H9 (cell line): ENCODE measurements at regions not wholly inside any gene's neighbourhood (a gene's known extent, or its start where the extent isn't known, plus 50 kb on each side); places are given as distances from the start of the nearest gene placed in this dataset.

Experiments used
- DNase-seq: peaks from one replicate; pipeline ENCODE4 v3.0.0-alpha.2; 2017
- H2AFZ ChIP-seq: one replicate; pipeline ENCODE4 v1.6.1; 2013; ENCODE audit warnings: mild to moderate bottlenecking, low read length, control low read depth, moderate library complexity
- H2AK5ac ChIP-seq: 2 replicates; pipeline ENCODE4 v1.6.1; 2013; ENCODE audit warnings: low read length, control low read depth, mixed read lengths; ENCODE audit not compliant: insufficient read length
- H2BK120ac ChIP-seq: one replicate; pipeline ENCODE4 v1.6.1; 2013; ENCODE audit warnings: low read depth, mild to moderate bottlenecking, low read length, control low read depth, inconsistent platforms; ENCODE audit not compliant: poor library complexity, severe bottlenecking
- H2BK12ac ChIP-seq: 2 replicates; pipeline ENCODE4 v1.6.1; 2013; ENCODE audit warnings: low read length, control low read depth, mixed read lengths, low read depth; ENCODE audit not compliant: insufficient read length
- H2BK15ac ChIP-seq: 2 replicates; pipeline ENCODE4 v1.6.1; 2013; ENCODE audit warnings: low read depth, low read length, control low read depth
- H2BK20ac ChIP-seq: one replicate; pipeline ENCODE4 v1.6.1; 2013; ENCODE audit warnings: low read depth, mild to moderate bottlenecking, low read length, control low read depth, inconsistent platforms; ENCODE audit not compliant: poor library complexity, severe bottlenecking
- H2BK5ac ChIP-seq: 2 replicates; pipeline ENCODE4 v1.6.1; 2013; ENCODE audit warnings: low read length, control low read depth, mixed read lengths; ENCODE audit not compliant: insufficient read length
- H3K14ac ChIP-seq: 2 replicates; pipeline ENCODE4 v1.6.1; 2013; ENCODE audit warnings: low read length, control low read depth; ENCODE audit not compliant: insufficient read depth
- H3K18ac ChIP-seq: 2 replicates; pipeline ENCODE4 v1.6.1; 2013; ENCODE audit warnings: low read depth, mild to moderate bottlenecking, mixed read lengths, low read length, control low read depth; ENCODE audit not compliant: insufficient read length
- H3K23ac ChIP-seq: 2 replicates; pipeline ENCODE4 v1.6.1; 2013; ENCODE audit warnings: low read length, control low read depth, mixed read lengths, low read depth; ENCODE audit not compliant: insufficient read length
- H3K23me2 ChIP-seq: 2 replicates; pipeline ENCODE4 v1.6.1; 2013; ENCODE audit warnings: low read depth, mild to moderate bottlenecking, mixed read lengths, low read length, control low read depth; ENCODE audit not compliant: insufficient read length, poor library complexity, severe bottlenecking
- H3K27ac ChIP-seq: 2 replicates; pipeline ENCODE4 v1.5.1; 2013; ENCODE audit warnings: low read length, control low read depth, mixed read lengths, low read depth; ENCODE audit not compliant: insufficient read length
- H3K27me3 ChIP-seq: 2 replicates; pipeline ENCODE4 v1.6.1; 2013; ENCODE audit warnings: low read length, control low read depth, inconsistent platforms; ENCODE audit not compliant: insufficient read depth
- H3K4ac ChIP-seq: 2 replicates; pipeline ENCODE4 v1.6.1; 2013; ENCODE audit warnings: low read depth, mild to moderate bottlenecking, control low read depth, inconsistent platforms, low read length, moderate library complexity
- H3K4me1 ChIP-seq: 2 replicates; pipeline ENCODE4 v1.6.1; 2013; ENCODE audit warnings: low read length, control low read depth, inconsistent platforms; ENCODE audit not compliant: insufficient read depth
- H3K4me2 ChIP-seq: 2 replicates; pipeline ENCODE4 v1.6.1; 2013; ENCODE audit warnings: low read length, control low read depth, mixed read lengths; ENCODE audit not compliant: insufficient read length, insufficient read depth
- H3K56ac ChIP-seq: 2 replicates; pipeline ENCODE4 v1.6.1; 2013; ENCODE audit warnings: low read depth, mild to moderate bottlenecking, mixed read lengths, low read length, control low read depth; ENCODE audit not compliant: insufficient read length
- H3K79me1 ChIP-seq: 2 replicates; pipeline ENCODE4 v1.6.1; 2013; ENCODE audit warnings: low read depth, mild to moderate bottlenecking, moderate library complexity, low read length, control low read depth, inconsistent platforms; ENCODE audit not compliant: insufficient read depth, poor library complexity, severe bottlenecking
- H3K79me2 ChIP-seq: 2 replicates; pipeline ENCODE4 v1.6.1; 2013; ENCODE audit warnings: low read length, control low read depth, inconsistent platforms; ENCODE audit not compliant: insufficient read depth
- H3K9ac ChIP-seq: 2 replicates; pipeline ENCODE4 v1.6.1; 2013; ENCODE audit warnings: low read length, control low read depth, mixed read lengths; ENCODE audit not compliant: insufficient read length; ENCODE audit errors: extremely low read depth
- H3K9me3 ChIP-seq: one replicate; pipeline ENCODE4 v1.6.1; 2013; ENCODE audit warnings: low read depth, low read length, inconsistent platforms; ENCODE audit not compliant: control insufficient read depth
- H3T11ph ChIP-seq: one replicate; pipeline ENCODE4 v1.6.1; 2013; ENCODE audit warnings: mild to moderate bottlenecking, low read length, control low read depth, inconsistent platforms
- H4K20me1 ChIP-seq: one replicate; pipeline ENCODE4 v1.6.1; 2013; ENCODE audit not compliant: control insufficient read depth, insufficient read length, insufficient read depth
- H4K5ac ChIP-seq: 2 replicates; pipeline ENCODE4 v1.6.1; 2013; ENCODE audit warnings: low read depth, mild to moderate bottlenecking, mixed read lengths, low read length, control low read depth; ENCODE audit not compliant: insufficient read length
- H4K8ac ChIP-seq: replicated peaks from 2 replicates; pipeline ENCODE4 v1.6.1; 2013; ENCODE audit warnings: low read length, control low read depth, mixed read lengths, low read depth; ENCODE audit not compliant: insufficient read length
- H4K91ac ChIP-seq: 2 replicates; pipeline ENCODE4 v1.6.1; 2013; ENCODE audit warnings: low read depth, mild to moderate bottlenecking, moderate library complexity, mixed read lengths, low read length, control low read depth; ENCODE audit not compliant: insufficient read length
- H3K27ac Mint-ChIP-seq, 3 experiments: 2 replicates in 2 of 3; 3 replicates in 1 of 3; pipeline ENCODE4 v1.8.0; 2020 to 2021; ENCODE audit warnings: mixed read lengths in 3 of 3, mild to moderate bottlenecking in 1 of 3, moderate library complexity in 1 of 3
- H3K27me3 Mint-ChIP-seq: 2 replicates; pipeline ENCODE4 v1.8.0; 2021; ENCODE audit warnings: low read depth, mild to moderate bottlenecking, moderate library complexity, mixed read lengths
- H3K36me3 Mint-ChIP-seq, 3 experiments: 2 replicates in 2 of 3; 3 replicates in 1 of 3; pipeline ENCODE4 v1.8.0; 2020 to 2021; ENCODE audit warnings: low read depth in 3 of 3, mixed read lengths in 3 of 3; ENCODE audit not compliant: insufficient read depth in 1 of 3
- H3K4me1 Mint-ChIP-seq, 2 experiments: 2 replicates each; pipeline ENCODE4 v1.8.0; 2020; ENCODE audit warnings: mixed read lengths in 2 of 2
- H3K4me3 Mint-ChIP-seq, 2 experiments: 2 replicates in 1 of 2; 3 replicates in 1 of 2; pipeline ENCODE4 v1.8.0; 2020 to 2021; ENCODE audit warnings: mild to moderate bottlenecking in 2 of 2, mixed read lengths in 2 of 2, moderate library complexity in 1 of 2
- H3K9me3 Mint-ChIP-seq, 2 experiments: 2 replicates in 1 of 2; 3 replicates in 1 of 2; pipeline ENCODE4 v1.8.0; 2020; ENCODE audit warnings: mild to moderate bottlenecking in 2 of 2, mixed read lengths in 2 of 2, moderate library complexity in 1 of 2
- WGBS: extraction: QIAGEN DNeasy Blood & Tissue Kit; methylation state at CpG from one replicate; pipeline ENCODE4 v1.1.7; 2013; ENCODE audit warnings: missing lambda C conversion rate, low lambda C conversion rate, mixed read lengths; ENCODE audit not compliant: insufficient read length; ENCODE audit errors: extremely low coverage; 5-methylcytosine and 5-hydroxymethylcytosine counted together
- TF ChIP-seq, protein P1 (sequence below): fragments of 200-600 bp; sonication (generic); conservative IDR thresholded peaks from 3 replicates; pipeline ENCODE4 v1.8.0; 2021; ENCODE audit warnings: antibody characterized with exemption, mild to moderate bottlenecking

DNA sequence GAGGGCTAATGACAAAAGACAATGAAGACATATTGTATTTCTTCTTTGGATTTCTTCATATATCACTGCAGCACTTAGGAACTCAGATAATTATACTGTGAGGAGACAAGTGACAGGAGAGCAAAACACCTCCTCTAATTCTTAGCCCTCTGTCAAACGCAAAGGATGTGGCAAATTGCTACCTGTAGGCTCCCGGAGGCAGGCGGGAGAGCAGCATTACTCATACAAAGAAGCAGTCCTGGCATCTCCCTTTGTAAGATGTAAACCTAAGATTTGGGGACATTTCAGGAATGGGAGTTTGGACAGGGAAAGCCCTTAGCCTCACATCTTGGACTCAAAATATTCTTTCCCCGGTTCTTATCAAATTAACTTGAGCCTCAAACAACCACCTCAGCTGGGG is 460.8 kb downstream of the SOX2 start:
- DNase-seq, result no peak
- Mint-ChIP-seq H3K9me3 (no peaks in the 10 kb centered on the region), H3K4me3 (no peak overlapping the region), H3K36me3 (no peaks in the 10 kb centered on the region), H3K4me1 (peaks cover 16% of the 10 kb centered on the region in 2 experiments), H3K27me3 (no peaks in the 10 kb centered on the region), H3K27ac (no peak overlapping the region)
- Histone ChIP-seq H2BK12ac (no peak overlapping the region), H2BK15ac (no peak overlapping the region), H3K79me1 (no peaks in the 10 kb centered on the region), H2AFZ (no peak overlapping the region), H4K91ac (no peak overlapping the region), H3K14ac (no peak overlapping the region), H4K8ac (no peak overlapping the region), H2BK5ac (no peak overlapping the region), H3K4me2 (no peak overlapping the region), H3K18ac (no peak overlapping the region), H3K23ac (no peak overlapping the region), H3K27ac (no peak overlapping the region), H3K9ac (no peak overlapping the region), H3K4me1 (peaks cover 5% of the 10 kb centered on the region; the same call in 1 of the 2 replicates), H3K23me2 (no peaks in the 10 kb centered on the region), H3K56ac (no peak overlapping the region), H4K20me1 (no peaks in the 10 kb centered on the region), H2BK20ac (no peak overlapping the region), H3T11ph (no peak overlapping the region), H2BK120ac (no peak overlapping the region), H3K79me2 (no peaks in the 10 kb centered on the region), H3K9me3 (no peaks in the 10 kb centered on the region), H4K5ac (no peak overlapping the region), H3K4ac (no peak overlapping the region), H2AK5ac (no peak overlapping the region), H3K27me3 (no peaks in the 10 kb centered on the region)
- TF ChIP-seq, protein P1, sequence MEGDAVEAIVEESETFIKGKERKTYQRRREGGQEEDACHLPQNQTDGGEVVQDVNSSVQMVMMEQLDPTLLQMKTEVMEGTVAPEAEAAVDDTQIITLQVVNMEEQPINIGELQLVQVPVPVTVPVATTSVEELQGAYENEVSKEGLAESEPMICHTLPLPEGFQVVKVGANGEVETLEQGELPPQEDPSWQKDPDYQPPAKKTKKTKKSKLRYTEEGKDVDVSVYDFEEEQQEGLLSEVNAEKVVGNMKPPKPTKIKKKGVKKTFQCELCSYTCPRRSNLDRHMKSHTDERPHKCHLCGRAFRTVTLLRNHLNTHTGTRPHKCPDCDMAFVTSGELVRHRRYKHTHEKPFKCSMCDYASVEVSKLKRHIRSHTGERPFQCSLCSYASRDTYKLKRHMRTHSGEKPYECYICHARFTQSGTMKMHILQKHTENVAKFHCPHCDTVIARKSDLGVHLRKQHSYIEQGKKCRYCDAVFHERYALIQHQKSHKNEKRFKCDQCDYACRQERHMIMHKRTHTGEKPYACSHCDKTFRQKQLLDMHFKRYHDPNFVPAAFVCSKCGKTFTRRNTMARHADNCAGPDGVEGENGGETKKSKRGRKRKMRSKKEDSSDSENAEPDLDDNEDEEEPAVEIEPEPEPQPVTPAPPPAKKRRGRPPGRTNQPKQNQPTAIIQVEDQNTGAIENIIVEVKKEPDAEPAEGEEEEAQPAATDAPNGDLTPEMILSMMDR, result no peak
- no CpG with 5 or more reads among the region's 4 CpGs for WGBS
